ENCODE measurements at regions not wholly inside any gene's neighbourhood (a gene's known extent, or its start where the extent isn't known, plus 50 kb on each side); places are given as distances from the start of the nearest gene placed in this dataset.

DNA sequence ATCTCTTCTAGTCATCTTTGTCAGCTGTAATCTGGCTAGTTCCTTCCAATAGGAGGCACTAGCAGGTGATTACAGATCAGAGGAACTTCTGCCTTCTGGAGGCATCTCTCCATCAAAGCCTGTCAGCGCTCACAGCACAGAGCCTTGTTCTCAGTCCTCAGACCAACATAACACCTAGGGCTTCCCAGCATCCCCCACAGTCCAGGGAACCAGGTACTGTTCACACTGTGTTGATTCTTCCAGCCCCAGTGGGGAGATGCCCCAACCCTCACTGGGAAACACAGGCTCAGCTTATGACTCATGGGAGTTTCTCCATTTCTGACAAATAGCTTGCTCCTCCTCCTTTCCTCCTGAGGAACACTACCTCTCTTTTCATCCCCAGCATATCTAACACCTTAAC, 601.7 kb downstream of the CBLN2 start:
- no peak for TF ChIP-seq POLR2AphosphoS5 (IDR thresholded peaks at IDR 0.05; ENCODE audit: low read depth, low read length)
- TF ChIP-seq, protein P1, sequence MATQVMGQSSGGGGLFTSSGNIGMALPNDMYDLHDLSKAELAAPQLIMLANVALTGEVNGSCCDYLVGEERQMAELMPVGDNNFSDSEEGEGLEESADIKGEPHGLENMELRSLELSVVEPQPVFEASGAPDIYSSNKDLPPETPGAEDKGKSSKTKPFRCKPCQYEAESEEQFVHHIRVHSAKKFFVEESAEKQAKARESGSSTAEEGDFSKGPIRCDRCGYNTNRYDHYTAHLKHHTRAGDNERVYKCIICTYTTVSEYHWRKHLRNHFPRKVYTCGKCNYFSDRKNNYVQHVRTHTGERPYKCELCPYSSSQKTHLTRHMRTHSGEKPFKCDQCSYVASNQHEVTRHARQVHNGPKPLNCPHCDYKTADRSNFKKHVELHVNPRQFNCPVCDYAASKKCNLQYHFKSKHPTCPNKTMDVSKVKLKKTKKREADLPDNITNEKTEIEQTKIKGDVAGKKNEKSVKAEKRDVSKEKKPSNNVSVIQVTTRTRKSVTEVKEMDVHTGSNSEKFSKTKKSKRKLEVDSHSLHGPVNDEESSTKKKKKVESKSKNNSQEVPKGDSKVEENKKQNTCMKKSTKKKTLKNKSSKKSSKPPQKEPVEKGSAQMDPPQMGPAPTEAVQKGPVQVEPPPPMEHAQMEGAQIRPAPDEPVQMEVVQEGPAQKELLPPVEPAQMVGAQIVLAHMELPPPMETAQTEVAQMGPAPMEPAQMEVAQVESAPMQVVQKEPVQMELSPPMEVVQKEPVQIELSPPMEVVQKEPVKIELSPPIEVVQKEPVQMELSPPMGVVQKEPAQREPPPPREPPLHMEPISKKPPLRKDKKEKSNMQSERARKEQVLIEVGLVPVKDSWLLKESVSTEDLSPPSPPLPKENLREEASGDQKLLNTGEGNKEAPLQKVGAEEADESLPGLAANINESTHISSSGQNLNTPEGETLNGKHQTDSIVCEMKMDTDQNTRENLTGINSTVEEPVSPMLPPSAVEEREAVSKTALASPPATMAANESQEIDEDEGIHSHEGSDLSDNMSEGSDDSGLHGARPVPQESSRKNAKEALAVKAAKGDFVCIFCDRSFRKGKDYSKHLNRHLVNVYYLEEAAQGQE (IDR thresholded peaks at IDR 0.05; ENCODE audit: insufficient read depth in 1 of 2, low read depth in 2 of 2, low read length in 2 of 2): no peak

All from PFSK-1 (cell line).